GM18505 (cell line): ENCODE measurements at regions not wholly inside any gene's neighbourhood (a gene's known extent, or its start where the extent isn't known, plus 50 kb on each side); places are given as distances from the start of the nearest gene placed in this dataset.
A peak's percentile ranks its signal among the peaks of the same experiment; 100 is the strongest.

Source experiments
- ATAC-seq: cut with Tn5 transposase; IDR thresholded peaks from one replicate; pipeline ENCODE4 v1.9.1; 2021; ENCODE audit not compliant: unreplicated experiment
- POLR2A ChIP-seq: IDR thresholded peaks from 4 replicates; pipeline ENCODE4 v1.6.1; 2011; ENCODE audit warnings: borderline replicate concordance; ENCODE audit not compliant: insufficient read depth, insufficient read length; ENCODE audit errors: extremely low read depth

GRCh38 chr18:54765636-54766375, 62.5 kb upstream of the RAB27B start:
- TF ChIP-seq POLR2A = no peak
- no peak for ATAC-seq

DNA sequence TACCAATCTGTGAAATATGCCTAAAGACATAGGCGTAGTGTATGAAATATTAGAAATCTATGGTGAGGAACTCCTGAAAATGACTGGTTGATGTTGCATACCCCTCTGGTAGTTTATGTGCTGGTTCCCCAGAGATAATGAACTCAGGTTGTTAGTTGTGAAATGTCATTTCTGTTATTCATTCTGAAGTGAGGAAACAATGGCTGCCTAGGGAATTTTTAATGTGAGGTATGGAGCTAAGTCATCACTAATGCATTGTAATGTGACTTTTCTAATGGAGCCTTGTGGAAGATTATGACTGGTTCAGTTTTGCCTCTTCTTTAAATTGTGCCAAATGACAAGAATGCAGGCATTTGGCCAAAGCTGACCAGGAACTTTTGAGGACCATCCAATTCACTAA, 61.6 kb upstream of the RAB27B start:
- TF ChIP-seq POLR2A = no peak
- ATAC-seq = no peak

GRCh38 chr18:54767098-54767497, 61.2 kb upstream of the RAB27B start:
- no peak for ATAC-seq
- no peak for TF ChIP-seq POLR2A

DNA sequence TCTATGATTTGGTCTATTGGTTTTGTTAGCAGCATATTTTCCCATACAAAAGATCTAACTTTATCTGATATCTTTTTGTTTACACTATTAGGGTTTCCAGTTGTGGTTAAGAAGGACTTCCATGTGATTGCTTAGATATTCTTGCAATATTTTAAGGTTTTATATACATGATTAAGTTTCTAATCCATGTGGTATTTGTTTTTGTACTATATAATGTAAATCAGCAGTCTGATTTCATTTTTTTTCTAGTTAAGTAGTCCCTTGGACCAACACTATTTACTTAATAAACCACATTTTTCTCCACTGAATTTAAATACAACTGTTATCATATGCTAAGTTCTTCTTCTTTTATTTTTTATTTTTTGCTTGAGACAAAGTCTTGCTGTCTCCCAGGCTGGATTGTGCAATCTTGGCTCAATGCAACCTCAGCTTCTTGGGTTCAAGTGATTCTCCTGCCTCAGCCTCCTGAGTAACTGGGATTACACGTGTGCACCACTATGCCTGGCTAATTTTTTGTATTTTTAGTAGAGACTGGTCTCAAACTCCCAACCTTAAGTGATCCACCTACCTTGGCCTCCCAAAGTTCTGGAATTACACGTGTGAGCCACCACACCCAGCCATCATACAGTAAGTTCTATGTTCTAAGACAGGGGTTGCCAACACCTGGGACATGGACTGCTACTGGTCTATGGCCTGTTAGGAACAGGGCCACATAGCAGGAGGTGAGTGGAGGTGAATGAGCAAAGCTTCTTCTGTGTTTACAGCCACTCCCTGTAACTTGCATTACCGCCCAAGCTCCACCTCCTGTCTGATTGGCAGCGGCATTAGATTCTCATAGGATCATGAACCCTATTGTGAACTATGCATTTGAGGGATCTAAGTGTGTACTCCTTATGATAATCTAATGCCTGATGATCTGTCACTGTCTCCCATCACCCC, 58.5 kb upstream of the RAB27B start:
- no peak for ATAC-seq

DNA sequence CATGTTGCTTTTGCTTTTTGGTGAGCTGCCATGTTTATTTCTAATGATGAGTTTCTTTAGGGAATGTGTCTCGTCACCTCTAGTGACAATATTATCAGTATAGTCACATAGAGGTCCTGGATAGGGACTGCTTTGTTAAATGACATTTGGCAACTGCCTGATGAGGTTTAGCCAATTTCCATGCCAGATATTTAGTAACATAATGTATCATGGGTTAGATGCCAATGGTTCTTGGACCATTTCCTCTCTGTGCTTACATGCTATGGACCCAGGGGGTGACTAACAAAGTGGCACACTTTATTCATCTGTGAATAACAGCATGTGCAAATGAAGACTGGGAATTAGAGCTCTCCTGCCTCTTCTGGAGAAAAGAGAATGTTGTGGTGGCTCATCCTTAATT, 56.2 kb upstream of the RAB27B start:
- no peak for ATAC-seq
- TF ChIP-seq POLR2A = no peak

More for the DNA sequence above, 58.5 kb upstream of the RAB27B start:
- TF ChIP-seq POLR2A = no peak

DNA sequence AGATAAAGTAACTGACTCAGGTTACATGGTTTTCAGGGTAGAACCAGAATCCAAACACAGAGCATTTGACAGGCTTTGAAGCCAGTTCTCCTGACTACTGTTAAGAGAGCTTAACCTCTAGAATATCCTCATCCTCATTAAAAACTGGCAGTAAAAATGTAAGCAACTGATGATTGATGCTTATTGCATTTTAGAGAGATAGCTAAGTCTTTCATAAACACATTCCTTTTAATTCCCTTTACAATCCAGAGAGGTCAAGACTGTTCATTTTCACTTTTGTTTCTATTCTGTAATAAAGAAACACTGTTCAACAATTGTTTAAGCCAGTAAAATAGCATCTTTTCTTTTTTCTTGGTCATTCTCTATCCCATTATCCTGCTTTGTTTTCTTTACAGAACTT, 53.9 kb upstream of the RAB27B start:
- no peak for ATAC-seq
- no peak for TF ChIP-seq POLR2A

DNA sequence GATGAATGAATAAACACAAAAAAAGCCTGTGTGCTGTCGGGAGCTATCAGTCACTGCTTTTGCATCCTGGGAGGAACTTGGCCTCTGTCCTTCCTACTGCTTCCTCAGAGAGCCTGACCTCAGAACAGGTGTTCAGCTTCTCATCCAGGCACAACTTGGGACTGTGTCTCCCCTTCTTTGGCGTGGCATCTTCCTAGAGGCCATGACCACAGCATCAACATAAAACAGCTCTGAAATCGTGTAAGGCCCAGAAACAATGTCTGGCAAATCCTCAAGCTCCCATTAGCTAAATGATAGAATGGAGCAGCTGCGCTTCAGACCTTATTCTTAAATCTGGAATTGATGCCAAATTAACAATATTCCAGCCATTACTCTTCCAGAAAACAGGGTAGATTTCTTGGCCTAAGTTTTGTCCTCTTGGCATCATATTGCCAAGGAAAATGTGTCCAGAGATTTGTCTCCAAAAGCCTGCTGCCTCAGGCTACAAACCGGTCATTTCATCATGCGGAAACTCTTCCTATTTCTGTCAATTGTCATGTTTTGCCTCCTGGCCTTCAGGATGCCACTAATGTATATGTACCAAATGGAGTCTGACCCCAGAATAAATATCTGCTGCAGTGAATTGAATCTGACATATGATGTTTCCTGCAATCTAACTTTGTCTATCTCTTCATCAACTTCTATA, 53.2 kb upstream of the RAB27B start:
- ATAC-seq = no peak

GRCh38 chr18:54775686-54776085, 52.6 kb upstream of the RAB27B start:
- TF ChIP-seq POLR2A = no peak
- ATAC-seq = no peak

More for the DNA sequence above, 53.2 kb upstream of the RAB27B start:
- TF ChIP-seq POLR2A = no peak

DNA sequence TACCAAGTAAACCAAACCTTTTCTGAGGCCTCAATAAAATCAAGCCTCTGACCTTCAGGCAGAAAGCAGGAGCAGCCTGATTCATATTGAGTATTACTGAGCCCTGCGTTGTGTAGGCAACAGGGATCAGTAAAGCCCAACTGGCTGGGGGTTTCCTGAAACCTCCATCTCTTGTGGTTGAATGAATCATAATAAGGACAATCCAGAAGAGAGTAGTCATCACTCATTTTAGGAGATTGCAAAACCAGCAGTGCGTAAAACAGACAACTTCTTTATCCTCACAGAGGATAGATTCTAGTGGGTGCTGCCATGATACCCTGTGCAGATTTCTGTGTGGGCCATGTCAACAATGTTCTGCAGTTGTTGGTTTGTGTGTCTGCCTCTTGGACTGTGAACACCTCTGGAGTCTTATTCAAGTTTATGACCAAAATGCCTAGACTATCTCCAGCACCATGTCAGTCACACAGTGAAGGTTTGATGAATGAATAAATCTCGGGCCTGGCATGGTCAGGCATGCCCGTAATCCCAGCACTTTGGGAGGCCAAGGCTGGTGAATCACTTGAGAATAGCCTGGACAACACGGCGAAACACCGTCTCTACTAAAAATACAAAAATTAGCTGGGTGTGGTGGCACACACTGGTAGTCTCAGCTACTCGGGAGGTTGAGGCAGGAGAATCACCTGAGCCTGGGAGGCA, 51.8 kb upstream of the RAB27B start:
- no peak for ATAC-seq
- no peak for TF ChIP-seq POLR2A

- peak; percentile 59 for ATAC-seq
- TF ChIP-seq POLR2A = no peak
These were observed 51.0 kb upstream of the RAB27B start for GRCh38 chr18:54777118-54777791.

DNA sequence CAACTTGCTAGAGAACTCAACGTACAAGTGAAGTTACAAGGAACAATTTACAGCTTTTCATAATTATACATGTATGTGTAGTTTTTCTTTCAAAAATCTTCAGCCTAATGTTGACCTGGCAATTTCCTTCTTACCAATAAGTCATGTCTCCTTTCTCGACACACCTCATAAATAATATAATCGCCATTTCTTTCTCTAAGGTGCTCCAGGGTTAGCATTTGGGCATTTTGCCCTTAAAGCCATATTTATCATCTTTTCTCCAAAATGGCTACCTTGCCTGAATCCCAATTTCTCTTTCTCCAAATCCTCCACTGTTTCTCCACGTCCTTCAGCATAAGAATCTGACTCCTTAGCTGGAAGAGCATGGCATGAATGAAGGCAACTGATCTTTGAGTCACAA, 50.3 kb upstream of the RAB27B start:
- TF ChIP-seq POLR2A = no peak
- ATAC-seq = no peak
